ENCODE measurements at regions not wholly inside any gene's neighbourhood (a gene's known extent, or its start where the extent isn't known, plus 50 kb on each side); places are given as distances from the start of the nearest gene placed in this dataset.

GRCh38 chr13:68358294-68358705 lies 1128.2 kb upstream of the PCDH9 start (continued):
- no peak for TF ChIP-seq E4F1 (IDR thresholded peaks at IDR 0.05; ENCODE audit: borderline replicate concordance, partially characterized antibody)

- H3K36me3 ChIP-seq (ENCODE audit: control insufficient read depth in 2 of 2, insufficient read depth in 2 of 2, low read length in 1 of 2) = no peaks in the 10 kb centered on the region
- CTCF ChIA-PET = no interaction called here
- 0% methylated on average over 2 of the region's 2 CpGs for WGBS (ENCODE audit: insufficient coverage, insufficient replicate concordance, low lambda C conversion rate, missing lambda C conversion rate)
- H3K4me2 ChIP-seq (ENCODE audit: control insufficient read depth, insufficient read depth) = no peak overlapping the region
- H3K4me1 ChIP-seq (ENCODE audit: control insufficient read depth, insufficient read depth, low read length) = no peaks in the 10 kb centered on the region
- H2AFZ ChIP-seq (ENCODE audit: control insufficient read depth, low read depth, low read length) = no peak overlapping the region
- H3K79me2 ChIP-seq (ENCODE audit: control insufficient read depth, insufficient read depth, low read length) = no peaks in the 10 kb centered on the region
- ATAC-seq = no peak
- no peak overlapping the region for H3K9ac ChIP-seq (ENCODE audit: control insufficient read depth, insufficient read depth, low read length)
- H3K9me3 ChIP-seq (replicated peaks; ENCODE audit: control insufficient read depth, insufficient read depth, low read length) = no peaks in the 10 kb centered on the region
- in situ Hi-C loops (cut with MboI) (no loop called here), intact Hi-C loops (cut with micrococcal nuclease; ENCODE audit: unreplicated experiment) (no loop called here)
- H3K4me3 ChIP-seq = no peak overlapping the region
- H3K27ac ChIP-seq (ENCODE audit: control insufficient read depth, insufficient read depth) = no peak overlapping the region
- POLR2A ChIA-PET = no interaction called here
- SMC1A ChIA-PET (ENCODE audit: uncharacterized antibody, unreplicated experiment) = no interaction called here
- H3K27me3 ChIP-seq (replicated peaks in 1 of 2; ENCODE audit: control insufficient read depth in 2 of 2, insufficient read depth in 2 of 2, low read length in 1 of 2) = no peaks in the 10 kb centered on the region
- no peak for FAIRE-seq
- RAD21 ChIA-PET (ENCODE audit: unreplicated experiment) = no interaction called here
- no TSS peak for BruUV-seq (replicated peaks)
- DNase-seq (ENCODE audit: low read depth, low spot score) = no peak
- no peaks in the 10 kb centered on the region for H4K20me1 ChIP-seq (ENCODE audit: control insufficient read depth, insufficient read depth)
- no peak for TF ChIP-seq TCF3 (IDR thresholded peaks at IDR 0.05; ENCODE audit: borderline replicate concordance, insufficient read depth, low read depth, low read length)
- no peak for TF ChIP-seq PBX3 (IDR thresholded peaks at IDR 0.05; ENCODE audit: insufficient replicate concordance, low read depth, low read length)
- no peak for TF ChIP-seq ZBTB11 (CRISPR knock-in tag; IDR thresholded peaks at IDR 0.05)
- TF ChIP-seq SMAD1 (IDR thresholded peaks at IDR 0.05; ENCODE audit: low read depth, partially characterized antibody) = no peak
- no peak for TF ChIP-seq MEF2B (IDR thresholded peaks at IDR 0.05; ENCODE audit: partially characterized antibody, poor library complexity, severe bottlenecking)
- TF ChIP-seq ZNF687 (IDR thresholded peaks at IDR 0.05) = no peak
- no peak for TF ChIP-seq ETV6 (conservative IDR thresholded peaks at IDR 0.05 in 1 of 2, IDR thresholded peaks at IDR 0.05 in 1 of 2; ENCODE audit: borderline replicate concordance in 1 of 2, low read depth in 1 of 2)
- TF ChIP-seq YY1 (IDR thresholded peaks at IDR 0.05; ENCODE audit: low read depth, low read length) = no peak
Observed at GRCh38 chr13:68350554-68350953, 1120.4 kb upstream of the PCDH9 start.
